Fibroblast of lung (primary cell): ENCODE measurements at regions not wholly inside any gene's neighbourhood (a gene's known extent, or its start where the extent isn't known, plus 50 kb on each side); places are given as distances from the start of the nearest gene placed in this dataset.

ENCODE experiments used
- CTCF ChIP-seq, 2 donors: IDR thresholded peaks in 1 of 2; conservative IDR thresholded peaks in 1 of 2; 1 replicate in 1 of 2; 2 replicates in 1 of 2; pipeline ENCODE4 v1.5.1; 2011 to 2012; ENCODE audit warnings: low read length in 2 of 2, control low read depth in 1 of 2, inconsistent platforms in 1 of 2, low read depth in 1 of 2, mild to moderate bottlenecking in 1 of 2
- EZH2 ChIP-seq: IDR thresholded peaks from 2 replicates; pipeline ENCODE4 v1.5.1; 2012; ENCODE audit warnings: low read length, control low read depth, mild to moderate bottlenecking; ENCODE audit errors: missing control alignments

- TF ChIP-seq CTCF (conservative IDR thresholded peaks at IDR 0.05 in 1 of 2, IDR thresholded peaks at IDR 0.05 in 1 of 2; ENCODE audit: low read depth in 1 of 2, low read length in 2 of 2), result no peak
- no peak for TF ChIP-seq EZH2
Measured at GRCh38 chr13:87906411-87906810, 235.2 kb downstream of the SLITRK5 start.
